HepG2 (cell line): ENCODE measurements at regions not wholly inside any gene's neighbourhood (a gene's known extent, or its start where the extent isn't known, plus 50 kb on each side); places are given as distances from the start of the nearest gene placed in this dataset.
A peak's percentile ranks its signal among the peaks of the same experiment; 100 is the strongest.
"Not testable (repeated sequence)": the region's sequence is repeated elsewhere in the genome, so short reads cannot be mapped to it uniquely, and the experiment has no call there.

ENCODE experiments used
- CBFB ChIP-seq: sonication (generic); formaldehyde crosslinking; IDR thresholded peaks from 2 replicates; pipeline ENCODE4 v1.4.0; 2020; ENCODE audit warnings: missing genetic modification reagents
- FOXA3 ChIP-seq: IDR thresholded peaks from 2 replicates; pipeline ENCODE4 v1.6.1; 2016; ENCODE audit warnings: missing genetic modification reagents, missing compliant biosample characterization
- GABPA ChIP-seq, 2 experiments: IDR thresholded peaks; 2 replicates each; pipeline ENCODE4 v1.6.1; 2011 to 2016; ENCODE audit warnings: low read depth in 2 of 2, low read length in 1 of 2, missing biosample characterization in 1 of 2, missing genetic modification characterization in 1 of 2
- HDAC2 ChIP-seq: sonication (generic); formaldehyde crosslinking; IDR thresholded peaks from 2 replicates; pipeline ENCODE4 v1.4.0; 2020; ENCODE audit warnings: missing genetic modification reagents
- ISL2 ChIP-seq: sonication (generic); formaldehyde crosslinking; IDR thresholded peaks from 2 replicates; pipeline ENCODE4 v1.5.0; 2020; ENCODE audit warnings: missing genetic modification reagents
- MIER2 ChIP-seq: IDR thresholded peaks from 2 replicates; pipeline ENCODE4 v1.6.1; 2016; ENCODE audit warnings: missing biosample characterization, missing genetic modification reagents
- MTA1 ChIP-seq: sonication (generic); formaldehyde crosslinking; IDR thresholded peaks from 2 replicates; pipeline ENCODE4 v1.4.0; 2020; ENCODE audit warnings: missing genetic modification reagents, mild to moderate bottlenecking, borderline replicate concordance
- NCOA2 ChIP-seq: sonication (generic); formaldehyde crosslinking; IDR thresholded peaks from 2 replicates; pipeline ENCODE4 v1.8.0; 2022; ENCODE audit warnings: inconsistent platforms
- SALL2 ChIP-seq: sonication (generic); formaldehyde crosslinking; IDR thresholded peaks from 2 replicates; pipeline ENCODE4 v1.8.1; 2023; ENCODE audit warnings: mild to moderate bottlenecking, missing genetic modification reagents, inconsistent platforms
- SP5 ChIP-seq: IDR thresholded peaks from 2 replicates; pipeline ENCODE4 v1.6.1; 2016; ENCODE audit warnings: low read depth, borderline replicate concordance
- ZNF292 ChIP-seq: sonication (generic); formaldehyde crosslinking; IDR thresholded peaks from 2 replicates; pipeline ENCODE4 v1.8.1; 2022; ENCODE audit warnings: mild to moderate bottlenecking, low read depth, missing genetic modification reagents, borderline replicate concordance
- ZNF34 ChIP-seq: sonication (generic); formaldehyde crosslinking; IDR thresholded peaks from 2 replicates; pipeline ENCODE4 v1.4.0; 2020; ENCODE audit warnings: mild to moderate bottlenecking, missing genetic modification reagents, borderline replicate concordance
- TF ChIP-seq, protein P1 (sequence below): sonication (generic); formaldehyde crosslinking; IDR thresholded peaks from 2 replicates; pipeline ENCODE4 v1.5.1; 2020; ENCODE audit warnings: mild to moderate bottlenecking, missing genetic modification reagents, borderline replicate concordance
- TF ChIP-seq, protein P2 (sequence below): sonication (generic); formaldehyde crosslinking; conservative IDR thresholded peaks from 2 replicates; pipeline ENCODE4 v1.4.0; 2020; ENCODE audit warnings: missing genetic modification reagents
- TF ChIP-seq, protein P3 (sequence below): sonication (generic); formaldehyde crosslinking; IDR thresholded peaks from 2 replicates; pipeline ENCODE4 v1.8.1; 2023; ENCODE audit warnings: mild to moderate bottlenecking, moderate library complexity, missing genetic modification reagents
- TF ChIP-seq, protein P4 (sequence below): sonication (generic); formaldehyde crosslinking; IDR thresholded peaks from 2 replicates; pipeline ENCODE4 v1.4.0; 2020; ENCODE audit warnings: missing genetic modification reagents
- TF ChIP-seq, protein P5 (sequence below): sonication (generic); formaldehyde crosslinking; IDR thresholded peaks from 2 replicates; pipeline ENCODE4 v1.8.0; 2022; ENCODE audit warnings: mild to moderate bottlenecking, missing genetic modification reagents, borderline replicate concordance

DNA sequence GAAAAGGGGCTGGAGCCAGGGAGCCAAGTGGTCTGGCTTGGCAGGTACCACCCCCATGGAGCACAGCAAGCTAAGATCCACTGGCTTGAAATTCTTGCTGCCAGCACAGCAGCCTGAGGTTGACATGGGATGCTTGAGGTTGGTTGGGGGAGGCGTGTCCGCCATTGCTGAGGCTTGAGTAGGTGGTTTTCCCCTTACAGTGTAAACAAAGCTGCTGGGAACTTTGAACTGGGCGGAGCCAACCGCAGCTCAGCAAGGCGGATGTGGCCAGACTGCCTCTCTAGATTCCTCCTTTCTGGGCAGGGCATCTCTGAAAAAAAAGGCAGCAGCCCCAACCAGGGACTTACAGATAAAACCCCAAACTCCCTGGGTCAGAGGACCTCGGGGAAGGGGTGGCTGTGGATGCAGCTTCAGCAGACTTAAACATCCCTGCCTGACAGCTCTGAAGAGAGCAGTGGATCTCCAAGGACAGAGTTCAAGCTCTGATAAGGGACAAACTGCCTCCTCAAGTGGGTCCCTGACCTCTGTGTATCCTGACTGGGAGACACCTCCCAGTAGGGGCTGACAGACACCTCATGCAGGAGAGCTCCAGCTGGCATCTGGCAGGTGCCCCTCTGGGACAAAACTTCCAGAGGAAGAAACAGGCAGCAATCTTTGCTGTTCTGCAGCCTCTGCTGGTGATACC lies 77.5 kb upstream of the WDFY3 start (continued):
- peak; percentile 93 for TF ChIP-seq SP5 (CRISPR knock-in tag)
- TF ChIP-seq ZNF34 (CRISPR knock-in tag): 0 out of 2 replicates have a peak, but pooled peaks have one; percentile 29
- TF ChIP-seq ISL2: peak; percentile 58; the same call in 1 of the 2 replicates
- TF ChIP-seq, protein P1, sequence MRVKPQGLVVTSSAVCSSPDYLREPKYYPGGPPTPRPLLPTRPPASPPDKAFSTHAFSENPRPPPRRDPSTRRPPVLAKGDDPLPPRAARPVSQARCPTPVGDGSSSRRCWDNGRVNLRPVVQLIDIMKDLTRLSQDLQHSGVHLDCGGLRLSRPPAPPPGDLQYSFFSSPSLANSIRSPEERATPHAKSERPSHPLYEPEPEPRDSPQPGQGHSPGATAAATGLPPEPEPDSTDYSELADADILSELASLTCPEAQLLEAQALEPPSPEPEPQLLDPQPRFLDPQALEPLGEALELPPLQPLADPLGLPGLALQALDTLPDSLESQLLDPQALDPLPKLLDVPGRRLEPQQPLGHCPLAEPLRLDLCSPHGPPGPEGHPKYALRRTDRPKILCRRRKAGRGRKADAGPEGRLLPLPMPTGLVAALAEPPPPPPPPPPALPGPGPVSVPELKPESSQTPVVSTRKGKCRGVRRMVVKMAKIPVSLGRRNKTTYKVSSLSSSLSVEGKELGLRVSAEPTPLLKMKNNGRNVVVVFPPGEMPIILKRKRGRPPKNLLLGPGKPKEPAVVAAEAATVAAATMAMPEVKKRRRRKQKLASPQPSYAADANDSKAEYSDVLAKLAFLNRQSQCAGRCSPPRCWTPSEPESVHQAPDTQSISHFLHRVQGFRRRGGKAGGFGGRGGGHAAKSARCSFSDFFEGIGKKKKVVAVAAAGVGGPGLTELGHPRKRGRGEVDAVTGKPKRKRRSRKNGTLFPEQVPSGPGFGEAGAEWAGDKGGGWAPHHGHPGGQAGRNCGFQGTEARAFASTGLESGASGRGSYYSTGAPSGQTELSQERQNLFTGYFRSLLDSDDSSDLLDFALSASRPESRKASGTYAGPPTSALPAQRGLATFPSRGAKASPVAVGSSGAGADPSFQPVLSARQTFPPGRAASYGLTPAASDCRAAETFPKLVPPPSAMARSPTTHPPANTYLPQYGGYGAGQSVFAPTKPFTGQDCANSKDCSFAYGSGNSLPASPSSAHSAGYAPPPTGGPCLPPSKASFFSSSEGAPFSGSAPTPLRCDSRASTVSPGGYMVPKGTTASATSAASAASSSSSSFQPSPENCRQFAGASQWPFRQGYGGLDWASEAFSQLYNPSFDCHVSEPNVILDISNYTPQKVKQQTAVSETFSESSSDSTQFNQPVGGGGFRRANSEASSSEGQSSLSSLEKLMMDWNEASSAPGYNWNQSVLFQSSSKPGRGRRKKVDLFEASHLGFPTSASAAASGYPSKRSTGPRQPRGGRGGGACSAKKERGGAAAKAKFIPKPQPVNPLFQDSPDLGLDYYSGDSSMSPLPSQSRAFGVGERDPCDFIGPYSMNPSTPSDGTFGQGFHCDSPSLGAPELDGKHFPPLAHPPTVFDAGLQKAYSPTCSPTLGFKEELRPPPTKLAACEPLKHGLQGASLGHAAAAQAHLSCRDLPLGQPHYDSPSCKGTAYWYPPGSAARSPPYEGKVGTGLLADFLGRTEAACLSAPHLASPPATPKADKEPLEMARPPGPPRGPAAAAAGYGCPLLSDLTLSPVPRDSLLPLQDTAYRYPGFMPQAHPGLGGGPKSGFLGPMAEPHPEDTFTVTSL (CRISPR knock-in tag): peak; percentile 45; the same call in 1 of the 2 replicates
- TF ChIP-seq GABPA (IDR thresholded peaks at IDR 0.05; ENCODE audit: low read depth, low read length): not testable (repeated sequence)
- TF ChIP-seq GABPA (CRISPR knock-in tag; IDR thresholded peaks at IDR 0.05; ENCODE audit: low read depth): peak; percentile 61
- peak; percentile 32; the same call in 1 of the 2 replicates for TF ChIP-seq NCOA2 (CRISPR knock-in tag)
- peak; percentile 89 for TF ChIP-seq FOXA3
- TF ChIP-seq SALL2: 0 out of 2 replicates have a peak, but pooled peaks have one; percentile 64
- TF ChIP-seq, protein P2, sequence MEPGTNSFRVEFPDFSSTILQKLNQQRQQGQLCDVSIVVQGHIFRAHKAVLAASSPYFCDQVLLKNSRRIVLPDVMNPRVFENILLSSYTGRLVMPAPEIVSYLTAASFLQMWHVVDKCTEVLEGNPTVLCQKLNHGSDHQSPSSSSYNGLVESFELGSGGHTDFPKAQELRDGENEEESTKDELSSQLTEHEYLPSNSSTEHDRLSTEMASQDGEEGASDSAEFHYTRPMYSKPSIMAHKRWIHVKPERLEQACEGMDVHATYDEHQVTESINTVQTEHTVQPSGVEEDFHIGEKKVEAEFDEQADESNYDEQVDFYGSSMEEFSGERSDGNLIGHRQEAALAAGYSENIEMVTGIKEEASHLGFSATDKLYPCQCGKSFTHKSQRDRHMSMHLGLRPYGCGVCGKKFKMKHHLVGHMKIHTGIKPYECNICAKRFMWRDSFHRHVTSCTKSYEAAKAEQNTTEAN (CRISPR knock-in tag): 0 out of 2 replicates have a peak, but pooled peaks have one; percentile 19
- peak; percentile 54; the same call in 1 of the 2 replicates for TF ChIP-seq MTA1 (CRISPR knock-in tag)
- peak; percentile 70; the same call in 1 of the 2 replicates for TF ChIP-seq MIER2 (CRISPR knock-in tag)
- peak; percentile 83; the same call in 1 of the 2 replicates for TF ChIP-seq CBFB (CRISPR knock-in tag)
- TF ChIP-seq HDAC2 (CRISPR knock-in tag): peak; percentile 56
- TF ChIP-seq, protein P3, sequence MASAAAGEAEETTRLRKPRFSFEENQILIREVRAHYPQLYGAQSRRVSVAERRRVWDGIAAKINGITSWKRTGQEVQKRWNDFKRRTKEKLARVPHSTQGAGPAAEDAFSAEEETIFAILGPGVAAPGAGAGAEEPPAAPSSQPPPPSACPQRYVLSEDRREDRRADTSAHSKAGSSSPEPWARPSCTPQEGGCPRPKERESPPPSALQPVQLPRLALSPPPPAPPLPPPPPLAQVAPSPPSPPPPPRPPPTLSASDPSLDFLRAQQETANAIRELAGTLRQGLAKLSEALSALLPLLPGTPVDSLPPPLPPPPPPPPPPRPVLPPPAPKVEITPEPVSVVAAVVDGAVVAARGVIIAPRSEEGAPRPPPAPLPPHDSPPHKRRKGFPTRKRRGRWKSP (CRISPR knock-in tag): peak; percentile 25; the same call in 1 of the 2 replicates
- TF ChIP-seq, protein P4, sequence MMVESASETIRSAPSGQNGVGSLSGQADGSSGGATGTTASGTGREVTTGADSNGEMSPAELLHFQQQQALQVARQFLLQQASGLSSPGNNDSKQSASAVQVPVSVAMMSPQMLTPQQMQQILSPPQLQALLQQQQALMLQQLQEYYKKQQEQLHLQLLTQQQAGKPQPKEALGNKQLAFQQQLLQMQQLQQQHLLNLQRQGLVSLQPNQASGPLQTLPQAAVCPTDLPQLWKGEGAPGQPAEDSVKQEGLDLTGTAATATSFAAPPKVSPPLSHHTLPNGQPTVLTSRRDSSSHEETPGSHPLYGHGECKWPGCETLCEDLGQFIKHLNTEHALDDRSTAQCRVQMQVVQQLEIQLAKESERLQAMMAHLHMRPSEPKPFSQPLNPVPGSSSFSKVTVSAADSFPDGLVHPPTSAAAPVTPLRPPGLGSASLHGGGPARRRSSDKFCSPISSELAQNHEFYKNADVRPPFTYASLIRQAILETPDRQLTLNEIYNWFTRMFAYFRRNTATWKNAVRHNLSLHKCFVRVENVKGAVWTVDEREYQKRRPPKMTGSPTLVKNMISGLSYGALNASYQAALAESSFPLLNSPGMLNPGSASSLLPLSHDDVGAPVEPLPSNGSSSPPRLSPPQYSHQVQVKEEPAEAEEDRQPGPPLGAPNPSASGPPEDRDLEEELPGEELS: peak; percentile 62
- TF ChIP-seq, protein P5, sequence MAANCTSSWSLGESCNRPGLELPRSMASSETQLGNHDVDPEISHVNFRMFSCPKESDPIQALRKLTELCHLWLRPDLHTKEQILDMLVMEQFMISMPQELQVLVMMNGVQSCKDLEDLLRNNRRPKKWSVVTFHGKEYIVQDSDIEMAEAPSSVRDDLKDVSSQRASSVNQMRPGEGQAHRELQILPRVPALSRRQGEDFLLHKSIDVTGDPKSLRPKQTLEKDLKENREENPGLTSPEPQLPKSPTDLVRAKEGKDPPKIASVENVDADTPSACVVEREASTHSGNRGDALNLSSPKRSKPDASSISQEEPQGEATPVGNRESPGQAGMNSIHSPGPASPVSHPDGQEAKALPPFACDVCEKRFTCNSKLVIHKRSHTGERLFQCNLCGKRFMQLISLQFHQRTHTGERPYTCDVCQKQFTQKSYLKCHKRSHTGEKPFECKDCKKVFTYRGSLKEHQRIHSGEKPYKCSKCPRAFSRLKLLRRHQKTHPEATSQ (CRISPR knock-in tag): peak; percentile 64; the same call in 1 of the 2 replicates
- 0 out of 2 replicates have a peak, but pooled peaks have one; percentile 26 for TF ChIP-seq ZNF292 (CRISPR knock-in tag)
